IMR-90 (cell line): ENCODE measurements at regions not wholly inside any gene's neighbourhood (a gene's known extent, or its start where the extent isn't known, plus 50 kb on each side); places are given as distances from the start of the nearest gene placed in this dataset.

ENCODE experiments used
- CEBPB ChIP-seq: IDR thresholded peaks from 2 replicates; pipeline ENCODE4 v1.6.1; 2012; ENCODE audit warnings: low read depth, low read length, improper control_type of control experiment
- CTCF ChIP-seq: conservative IDR thresholded peaks from 2 replicates; pipeline ENCODE4 v1.5.1; 2012; ENCODE audit warnings: mild to moderate bottlenecking, low read depth, low read length, improper control_type of control experiment
- POLR2A ChIP-seq: IDR thresholded peaks from 2 replicates; pipeline ENCODE4 v1.6.1; 2012; ENCODE audit warnings: mild to moderate bottlenecking, low read depth, low read length

- TF ChIP-seq POLR2A = no peak
- TF ChIP-seq CTCF = no peak
- no peak for TF ChIP-seq CEBPB
These were observed 305.5 kb downstream of the SOX9 start for GRCh38 chr17:72426321-72426720.
